Loucy (cell line): ENCODE measurements at regions not wholly inside any gene's neighbourhood (a gene's known extent, or its start where the extent isn't known, plus 50 kb on each side); places are given as distances from the start of the nearest gene placed in this dataset.

ENCODE experiments used
- H2AFZ ChIP-seq: fragments of 200-600 bp; sonication (generic); 2 replicates; pipeline ENCODE4 v1.6.0; 2016; ENCODE audit warnings: antibody characterized with exemption, mild to moderate bottlenecking, low read length, moderate library complexity
- H3F3A ChIP-seq: fragments of 200-600 bp; 2 replicates; pipeline ENCODE4 v1.6.0; 2016; ENCODE audit warnings: antibody characterized with exemption, low read depth, mild to moderate bottlenecking
- H3K27me3 ChIP-seq: fragments of 200-600 bp; sonication (generic); 2 replicates; pipeline ENCODE4 v1.6.1; 2014; ENCODE audit warnings: low read length, mild to moderate bottlenecking; ENCODE audit not compliant: insufficient read depth, poor library complexity, severe bottlenecking
- H3K36me3 ChIP-seq: fragments of 200-600 bp; sonication (generic); 2 replicates; pipeline ENCODE4 v1.6.1; 2016; ENCODE audit warnings: low read length; ENCODE audit not compliant: insufficient read depth
- H3K4me1 ChIP-seq: fragments of 200-600 bp; sonication (generic); 2 replicates; pipeline ENCODE4 v1.5.1; 2014; ENCODE audit warnings: low read length, mild to moderate bottlenecking; ENCODE audit not compliant: insufficient read depth, poor library complexity, severe bottlenecking
- H3K4me2 ChIP-seq: fragments of 200-600 bp; sonication (generic); 2 replicates; pipeline ENCODE4 v1.6.0; 2014; ENCODE audit warnings: antibody characterized with exemption, low read length, low read depth, mild to moderate bottlenecking; ENCODE audit not compliant: poor library complexity, severe bottlenecking
- H3K4me3 ChIP-seq: fragments of 200-600 bp; sonication (generic); 2 replicates; pipeline ENCODE4 v1.5.1; 2014; ENCODE audit warnings: low read length, mild to moderate bottlenecking, mixed read lengths; ENCODE audit not compliant: poor library complexity, severe bottlenecking
- H3K79me2 ChIP-seq: fragments of 200-600 bp; sonication (generic); 2 replicates; pipeline ENCODE4 v1.6.1; 2014; ENCODE audit warnings: low read length; ENCODE audit not compliant: insufficient read depth
- H3K9ac ChIP-seq: fragments of 200-600 bp; sonication (generic); 2 replicates; pipeline ENCODE4 v1.6.0; 2014; ENCODE audit warnings: mild to moderate bottlenecking, low read depth, low read length, moderate library complexity; ENCODE audit not compliant: poor library complexity, severe bottlenecking
- H3K9me2 ChIP-seq: fragments of 200-600 bp; sonication (generic); replicated peaks from 2 replicates; pipeline ENCODE4 v1.6.1; 2016; ENCODE audit warnings: low read depth, low read length, mixed read lengths
- H3K9me3 ChIP-seq: fragments of 200-600 bp; sonication (generic); 2 replicates; pipeline ENCODE4 v1.6.1; 2014; ENCODE audit warnings: mild to moderate bottlenecking, antibody characterized with exemption, low read length, low read depth; ENCODE audit not compliant: insufficient read depth
- H4K20me1 ChIP-seq: fragments of 200-600 bp; sonication (generic); 2 replicates; pipeline ENCODE4 v1.6.0; 2014; ENCODE audit warnings: antibody characterized with exemption, low read length, mild to moderate bottlenecking; ENCODE audit not compliant: insufficient read depth, poor library complexity, severe bottlenecking
- EZH2phosphoT487 ChIP-seq: fragments of 200-600 bp; IDR thresholded peaks from 2 replicates; pipeline ENCODE4 v1.6.1; 2018; ENCODE audit warnings: antibody characterized with exemption, mild to moderate bottlenecking, moderate library complexity, borderline replicate concordance
- TF ChIP-seq, protein P1 (sequence below): fragments of 200-600 bp; sonication (generic); conservative IDR thresholded peaks from 2 replicates; pipeline ENCODE4 v1.5.1; 2014; ENCODE audit warnings: mild to moderate bottlenecking, antibody characterized with exemption, low read length

DNA sequence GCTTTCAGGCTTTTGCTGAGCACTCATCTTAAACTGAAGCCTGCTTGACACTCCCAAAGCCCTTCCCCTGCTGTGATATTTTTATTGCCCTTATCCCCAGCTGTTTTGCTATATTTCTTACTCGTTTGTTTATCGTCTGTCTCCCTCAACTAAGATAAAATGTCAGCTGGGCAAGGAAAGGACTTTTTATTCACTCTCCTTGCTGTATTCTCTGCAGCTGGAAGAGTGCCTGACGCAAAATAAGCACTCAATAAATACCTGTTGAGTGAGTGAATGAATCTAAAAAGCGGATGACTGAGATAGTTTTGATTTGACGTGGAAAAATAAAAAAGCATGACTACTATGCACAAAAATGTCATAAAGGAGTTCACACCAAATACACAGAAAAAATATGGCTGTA is 84.8 kb upstream of the POMGNT2 start:
- H3K9ac ChIP-seq: no peak overlapping the region
- TF ChIP-seq, protein P1, sequence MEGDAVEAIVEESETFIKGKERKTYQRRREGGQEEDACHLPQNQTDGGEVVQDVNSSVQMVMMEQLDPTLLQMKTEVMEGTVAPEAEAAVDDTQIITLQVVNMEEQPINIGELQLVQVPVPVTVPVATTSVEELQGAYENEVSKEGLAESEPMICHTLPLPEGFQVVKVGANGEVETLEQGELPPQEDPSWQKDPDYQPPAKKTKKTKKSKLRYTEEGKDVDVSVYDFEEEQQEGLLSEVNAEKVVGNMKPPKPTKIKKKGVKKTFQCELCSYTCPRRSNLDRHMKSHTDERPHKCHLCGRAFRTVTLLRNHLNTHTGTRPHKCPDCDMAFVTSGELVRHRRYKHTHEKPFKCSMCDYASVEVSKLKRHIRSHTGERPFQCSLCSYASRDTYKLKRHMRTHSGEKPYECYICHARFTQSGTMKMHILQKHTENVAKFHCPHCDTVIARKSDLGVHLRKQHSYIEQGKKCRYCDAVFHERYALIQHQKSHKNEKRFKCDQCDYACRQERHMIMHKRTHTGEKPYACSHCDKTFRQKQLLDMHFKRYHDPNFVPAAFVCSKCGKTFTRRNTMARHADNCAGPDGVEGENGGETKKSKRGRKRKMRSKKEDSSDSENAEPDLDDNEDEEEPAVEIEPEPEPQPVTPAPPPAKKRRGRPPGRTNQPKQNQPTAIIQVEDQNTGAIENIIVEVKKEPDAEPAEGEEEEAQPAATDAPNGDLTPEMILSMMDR: no peak
- TF ChIP-seq EZH2phosphoT487: no peak

DNA sequence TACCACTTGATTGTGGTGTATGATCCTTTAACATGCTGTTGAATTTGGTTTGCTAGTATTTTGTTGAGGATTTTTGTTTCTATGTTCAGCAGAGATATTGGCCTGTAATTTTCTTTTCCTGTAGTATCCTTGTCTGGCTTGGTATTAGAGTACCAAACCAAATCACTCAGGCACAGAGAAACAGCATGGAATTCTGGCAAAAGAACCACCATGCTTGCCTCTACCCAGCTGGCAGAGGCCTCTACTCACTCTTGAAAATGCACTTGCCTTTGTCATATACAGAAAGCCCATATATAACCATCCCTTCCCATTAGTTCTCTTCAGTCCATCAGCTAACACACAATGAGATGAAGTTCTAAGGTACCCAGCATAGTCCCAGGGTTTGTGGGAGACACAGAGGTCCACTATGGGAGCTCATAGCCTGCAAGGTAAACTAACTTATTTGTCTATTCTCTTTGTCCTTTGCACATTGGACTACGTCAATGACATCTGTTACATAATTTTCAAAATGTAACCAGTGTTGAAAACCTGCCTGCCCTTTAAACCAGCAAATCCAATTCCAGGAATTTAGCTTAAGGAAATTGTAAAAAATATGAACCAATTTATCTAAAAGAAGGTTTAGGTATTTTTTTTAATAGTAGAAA is 82.1 kb upstream of the POMGNT2 start:
- H2AFZ ChIP-seq: no peak overlapping the region
- H3K4me1 ChIP-seq: peaks cover 3% of the 10 kb centered on the region
- no peaks in the 10 kb centered on the region for H3K9me2 ChIP-seq
- no peaks in the 10 kb centered on the region for H3K9me3 ChIP-seq
- no peak overlapping the region for H3K9ac ChIP-seq
- H3K79me2 ChIP-seq: no peaks in the 10 kb centered on the region
- no peak overlapping the region for H3K4me2 ChIP-seq
- H4K20me1 ChIP-seq: no peaks in the 10 kb centered on the region
- TF ChIP-seq, protein P1: no peak
- no peak for TF ChIP-seq EZH2phosphoT487
- no peaks in the 10 kb centered on the region for H3K36me3 ChIP-seq
- no peaks in the 10 kb centered on the region for H3K27me3 ChIP-seq
- no peak overlapping the region for H3K4me3 ChIP-seq
- no peaks in the 10 kb centered on the region for H3F3A ChIP-seq

More for the DNA sequence above, 84.8 kb upstream of the POMGNT2 start:
- Histone ChIP-seq H3K79me2 (no peaks in the 10 kb centered on the region), H3K9me3 (no peaks in the 10 kb centered on the region), H3K9me2 (no peaks in the 10 kb centered on the region), H3K27me3 (no peaks in the 10 kb centered on the region), H3K4me3 (no peak overlapping the region), H3K4me2 (no peak overlapping the region), H3F3A (no peaks in the 10 kb centered on the region), H2AFZ (no peak overlapping the region), H4K20me1 (no peaks in the 10 kb centered on the region), H3K4me1 (peaks cover 3% of the 10 kb centered on the region), H3K36me3 (no peaks in the 10 kb centered on the region)

DNA sequence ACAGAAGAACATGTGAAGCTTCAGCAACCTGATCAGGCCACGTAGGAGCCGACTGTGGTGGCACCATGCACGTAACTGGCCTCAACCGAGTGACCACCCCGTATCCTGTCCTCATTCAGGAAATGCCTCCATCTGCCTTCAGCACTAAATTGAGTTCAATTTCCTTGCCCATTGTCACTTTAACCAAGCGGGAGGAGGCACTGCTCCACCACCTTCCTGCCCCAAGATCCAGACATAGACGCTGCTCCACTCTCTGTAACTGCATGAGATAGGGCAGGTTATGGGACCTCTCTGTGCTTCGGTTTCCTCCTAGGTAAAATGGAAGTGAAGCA is 80.1 kb upstream of the POMGNT2 start:
- Histone ChIP-seq H3K4me1 (peaks cover 15% of the 10 kb centered on the region), H3K9ac (no peak overlapping the region), H4K20me1 (no peaks in the 10 kb centered on the region), H3K27me3 (no peaks in the 10 kb centered on the region), H3K9me2 (no peaks in the 10 kb centered on the region), H3K79me2 (no peaks in the 10 kb centered on the region), H3K9me3 (no peaks in the 10 kb centered on the region), H3K4me2 (no peak overlapping the region), H3F3A (no peaks in the 10 kb centered on the region), H2AFZ (no peak overlapping the region), H3K36me3 (no peaks in the 10 kb centered on the region), H3K4me3 (no peak overlapping the region)
- TF ChIP-seq, protein P1: no peak
- TF ChIP-seq EZH2phosphoT487: no peak
